NT2/D1 (cell line): ENCODE measurements at regions not wholly inside any gene's neighbourhood (a gene's known extent, or its start where the extent isn't known, plus 50 kb on each side); places are given as distances from the start of the nearest gene placed in this dataset.

Source experiments
- SUZ12 ChIP-seq: IDR thresholded peaks from 2 replicates; pipeline ENCODE4 v1.6.1; 2011; ENCODE audit not compliant: insufficient read length, insufficient read depth; ENCODE audit errors: extremely low read depth
- YY1 ChIP-seq: IDR thresholded peaks from 2 replicates; pipeline ENCODE4 v1.6.1; 2011; ENCODE audit not compliant: insufficient read length, insufficient read depth
- ZNF274 ChIP-seq: IDR thresholded peaks from 2 replicates; pipeline ENCODE4 v1.6.1; 2011; ENCODE audit warnings: mild to moderate bottlenecking, low read depth, low read length

DNA sequence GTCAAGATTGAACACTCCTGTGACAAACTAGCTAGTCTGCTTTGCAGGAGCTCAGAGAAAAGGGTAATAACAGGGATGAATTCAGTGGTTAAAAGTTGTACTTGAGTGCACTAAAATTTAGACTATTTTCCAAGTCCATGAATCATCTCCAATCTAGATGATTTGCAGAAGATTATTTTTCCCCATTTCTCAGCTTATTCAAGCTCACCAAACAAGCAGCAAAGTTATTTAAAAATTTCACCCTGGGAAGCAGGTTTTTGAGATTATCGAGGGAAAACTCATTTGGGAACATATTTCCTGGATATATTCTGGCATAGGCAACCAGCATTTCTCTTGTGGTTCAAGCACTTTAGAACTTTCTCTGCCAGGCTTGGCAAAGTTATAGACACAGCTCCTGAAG, 311.4 kb downstream of the TLE1 start:
- TF ChIP-seq ZNF274 (no peak), YY1 (no peak), SUZ12 (no peak)
